ENCODE measurements at regions not wholly inside any gene's neighbourhood (a gene's known extent, or its start where the extent isn't known, plus 50 kb on each side); places are given as distances from the start of the nearest gene placed in this dataset.

DNA sequence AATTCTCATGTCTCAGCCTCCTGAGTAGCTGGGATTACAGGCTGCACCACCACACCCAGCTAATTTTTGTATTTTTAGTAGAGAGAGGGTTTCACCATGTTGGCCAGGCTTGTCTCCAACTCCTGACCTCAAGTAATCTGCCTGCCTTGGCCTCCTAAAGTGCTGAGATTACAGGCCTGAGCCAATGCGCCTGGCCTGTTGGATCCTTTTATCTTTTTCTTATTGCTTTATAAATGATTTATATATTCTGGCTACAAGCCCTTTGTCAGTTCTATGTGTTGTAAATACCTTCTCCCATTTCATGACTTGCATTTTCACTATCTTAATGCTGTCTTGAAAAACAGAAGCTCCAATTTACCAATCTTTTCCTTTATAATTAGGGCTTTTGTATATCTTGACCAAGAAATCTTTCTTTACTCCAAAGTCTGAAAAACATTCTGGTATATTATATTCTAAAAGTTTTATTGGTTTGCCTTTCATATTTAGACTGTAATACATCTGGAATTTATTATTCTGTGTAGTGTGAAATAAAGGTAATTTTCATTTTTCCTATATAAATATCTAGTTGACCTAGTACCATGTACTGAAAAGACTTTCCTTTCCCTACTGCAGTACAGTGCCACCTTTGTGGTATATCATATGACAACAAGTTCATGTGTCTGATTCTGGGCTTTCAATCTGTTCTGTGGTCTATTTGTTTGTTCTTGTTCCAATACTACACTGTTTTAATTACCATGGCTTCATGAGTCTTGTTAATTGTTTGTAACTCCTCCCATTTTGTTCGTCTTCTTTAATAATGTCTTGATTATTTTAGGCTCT lies 52.9 kb upstream of the RNU6-1 start:
- no peak for DNase-seq

DNA sequence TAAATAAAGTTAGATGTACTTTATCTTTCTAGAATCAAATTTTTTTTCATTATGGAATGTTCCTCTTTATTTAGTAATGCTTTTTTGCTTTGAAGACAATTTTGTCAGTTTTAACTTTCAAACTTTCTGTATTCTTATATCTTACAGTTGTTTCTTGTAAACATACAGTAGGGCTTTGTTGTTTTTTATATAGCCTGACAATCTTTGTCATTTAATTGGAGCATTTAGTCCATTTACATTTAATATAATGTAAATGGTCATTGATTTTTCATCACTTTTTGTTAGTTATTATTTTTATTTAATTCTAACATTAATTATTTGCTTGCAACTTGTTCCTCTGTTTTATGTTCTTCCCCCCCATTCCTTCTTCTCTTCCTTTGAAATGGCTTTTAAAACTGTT lies 55.4 kb upstream of the RNU6-1 start:
- DNase-seq: no peak

DNA sequence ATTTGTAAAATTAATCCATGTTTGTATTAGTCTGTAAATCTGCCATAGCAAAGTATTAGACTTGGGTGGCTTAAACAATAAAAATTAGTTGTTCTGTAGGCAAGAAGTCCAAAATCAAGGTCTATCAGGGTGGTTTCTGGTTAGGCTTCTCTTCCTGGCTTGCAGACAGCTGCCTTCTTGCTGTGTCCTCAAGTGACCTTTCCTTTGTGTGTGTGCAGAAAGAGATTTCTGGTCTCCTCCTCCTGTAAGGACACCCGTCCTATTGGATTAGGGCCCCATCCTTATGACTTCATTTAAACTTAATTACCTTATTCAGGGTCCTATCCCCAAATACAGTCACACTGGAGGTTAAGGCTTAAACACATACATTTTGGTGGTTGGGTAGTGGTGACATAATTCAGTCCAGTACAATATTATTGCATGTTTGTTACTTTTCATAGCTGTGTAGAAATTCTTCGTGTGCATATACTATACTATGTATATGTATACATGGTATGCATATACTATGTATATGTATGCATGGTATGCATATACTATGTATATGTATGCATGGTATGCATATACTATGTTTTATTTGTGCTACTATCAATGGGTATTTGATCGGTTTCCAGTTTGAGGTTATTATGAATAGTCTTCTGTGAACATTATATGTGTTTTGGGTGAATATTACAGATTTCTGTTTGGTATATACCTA lies 57.9 kb upstream of the RNU6-1 start:
- no peak for DNase-seq

DNA sequence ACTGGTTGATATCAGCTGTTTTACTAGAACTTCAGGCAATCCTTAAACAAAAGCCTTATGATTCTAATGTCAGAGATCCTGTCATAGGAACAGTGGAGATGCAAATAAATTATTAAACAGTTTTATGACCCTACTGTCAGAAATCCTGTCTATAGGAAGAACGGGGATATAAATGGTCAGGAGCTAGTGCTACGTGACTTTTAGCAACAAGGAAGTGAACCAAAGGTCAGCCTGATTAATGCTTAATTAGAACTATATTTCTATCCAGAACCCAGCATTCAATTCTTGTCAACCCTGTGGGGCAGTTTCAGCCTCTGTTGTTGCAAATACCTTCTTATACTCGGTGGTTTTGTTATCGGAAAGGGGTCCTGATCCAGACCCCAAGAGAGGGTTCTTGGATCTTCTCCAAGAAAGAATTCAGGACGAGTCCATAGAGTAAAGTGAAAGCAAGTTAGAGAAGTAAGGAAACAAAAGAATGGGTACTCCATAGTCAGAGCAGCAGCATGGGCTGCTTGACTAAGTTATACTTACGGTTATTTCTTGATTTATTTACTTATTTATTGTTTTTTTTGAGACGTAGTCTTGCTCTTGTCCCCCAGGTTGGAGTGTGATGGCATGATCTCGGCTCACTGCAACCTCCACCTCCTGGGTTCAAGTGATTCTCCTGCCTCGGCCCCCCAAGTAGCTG lies 59.9 kb upstream of the RNU6-1 start:
- no peak for DNase-seq

DNA sequence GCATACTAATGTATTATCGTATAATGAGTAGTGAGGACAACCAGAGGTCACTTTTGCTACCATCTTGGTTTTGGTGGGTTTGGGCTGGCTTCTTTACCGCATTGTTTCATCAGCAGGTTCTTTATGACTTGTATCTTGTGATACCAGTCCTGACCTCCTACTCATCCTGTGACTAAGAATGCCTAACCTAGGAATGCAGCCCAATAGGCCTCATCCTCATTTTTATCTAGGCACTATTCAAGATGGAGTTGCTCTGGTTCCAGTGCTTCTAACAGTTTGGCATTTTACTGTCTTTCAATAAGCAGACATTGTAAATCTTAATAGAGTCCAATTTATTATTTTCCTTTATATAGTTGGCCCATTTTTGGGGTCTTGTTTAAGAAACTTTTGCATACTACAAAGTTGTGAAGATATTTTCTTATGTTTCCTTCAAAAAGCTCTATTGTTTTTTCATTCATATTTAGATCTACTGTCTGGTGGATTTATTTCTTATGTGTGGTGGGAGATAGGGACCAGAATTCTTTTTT lies 60.8 kb upstream of the RNU6-1 start:
- DNase-seq: no peak

DNA sequence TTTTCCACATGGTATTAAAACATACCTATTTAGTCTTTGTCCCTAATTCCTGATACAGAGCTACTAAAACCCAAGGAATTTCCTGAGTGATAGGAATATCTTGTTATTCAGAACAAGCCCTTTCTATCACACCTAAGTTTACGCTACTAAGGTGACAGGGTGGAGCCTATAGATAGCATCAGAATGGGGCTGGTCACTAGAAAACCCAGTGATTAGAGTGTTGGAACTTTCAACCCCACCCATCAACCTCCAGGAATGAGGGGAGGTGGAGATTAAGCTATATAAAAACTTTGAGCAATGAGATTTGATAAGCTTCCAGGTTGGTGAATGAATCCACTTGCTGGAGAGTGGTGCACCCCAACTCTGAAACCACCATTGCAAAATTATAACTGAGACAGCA lies 62.1 kb upstream of the RNU6-1 start:
- DNase-seq: no peak

DNA sequence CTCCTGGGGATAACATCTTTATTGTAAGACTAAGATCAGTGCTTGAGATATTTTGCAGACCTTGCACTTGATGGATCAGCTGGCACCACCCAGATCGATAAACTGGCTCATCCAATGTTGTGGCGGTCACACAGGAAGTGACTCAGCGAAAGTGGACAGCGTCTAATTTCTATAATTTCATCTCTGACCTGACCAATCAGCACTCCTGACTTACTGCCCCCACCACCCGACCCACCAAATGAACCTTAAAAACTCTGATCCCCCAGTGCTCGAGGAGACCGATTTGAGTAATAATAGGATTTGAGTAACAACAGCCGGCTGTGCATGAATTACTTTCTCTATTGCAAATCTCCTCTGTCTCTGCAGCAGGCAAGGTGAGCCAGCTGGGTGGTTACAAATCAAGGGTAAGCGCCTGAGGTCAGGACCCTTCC lies 62.7 kb upstream of the RNU6-1 start:
- DNase-seq: no peak

DNA sequence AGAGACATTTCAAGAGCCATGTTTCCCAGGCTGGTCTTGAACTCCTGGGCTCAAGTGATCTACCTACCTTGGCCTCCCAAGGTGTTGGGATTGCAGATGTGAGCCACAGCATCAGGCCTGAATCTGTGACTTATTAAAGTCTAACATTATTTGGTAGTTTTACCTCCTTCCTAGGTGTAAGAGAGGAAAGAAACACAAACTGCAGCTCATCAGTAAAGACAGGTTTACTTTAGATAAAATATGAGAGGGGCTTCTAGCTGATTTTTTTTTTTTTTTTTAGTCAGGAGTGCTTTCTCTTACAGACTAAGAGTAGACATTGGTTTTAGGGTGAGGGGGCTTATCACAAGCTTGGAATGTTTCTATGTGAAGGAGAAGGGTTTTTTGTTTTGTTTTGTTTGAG lies 63.9 kb upstream of the RNU6-1 start:
- DNase-seq: no peak

DNA sequence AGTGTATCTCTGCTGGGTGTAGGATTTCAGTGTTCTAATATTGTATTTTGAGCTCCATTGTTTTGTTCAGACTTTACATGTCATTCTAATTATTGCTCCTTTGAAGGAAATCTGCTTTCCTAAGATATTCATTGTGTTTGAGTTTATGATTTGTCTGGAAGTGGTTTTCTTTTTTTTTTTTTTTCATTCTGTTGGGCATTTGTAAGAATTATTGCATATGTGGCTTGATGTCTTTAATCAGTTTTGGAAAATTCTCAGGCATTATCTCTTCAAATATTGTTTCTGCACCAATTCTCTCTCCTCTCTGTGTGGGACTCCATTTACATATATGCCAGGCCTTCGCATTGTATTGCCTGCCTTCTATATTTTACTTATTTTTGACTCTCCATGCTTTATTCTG lies 65.8 kb upstream of the RNU6-1 start:
- DNase-seq: no peak

DNA sequence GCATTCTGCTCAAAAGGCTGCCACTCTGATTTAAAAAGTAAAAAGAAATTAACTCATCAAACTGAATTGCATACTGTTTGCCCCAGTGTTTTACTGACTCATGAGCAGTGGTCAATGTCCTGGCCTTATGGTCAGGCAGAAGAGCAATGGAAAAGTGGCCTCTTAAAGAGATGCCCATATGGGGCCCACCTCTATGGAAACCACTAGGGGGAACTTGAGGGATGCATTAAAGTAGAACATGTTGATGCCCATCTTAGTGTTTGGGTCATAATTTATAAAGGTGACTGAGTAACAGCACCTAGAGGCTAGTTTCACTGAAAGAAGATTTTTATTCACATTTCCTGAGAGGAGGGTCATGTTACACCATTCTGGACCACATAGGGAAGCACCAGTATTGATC lies 66.5 kb upstream of the RNU6-1 start:
- DNase-seq: peak; percentile 4

DNA sequence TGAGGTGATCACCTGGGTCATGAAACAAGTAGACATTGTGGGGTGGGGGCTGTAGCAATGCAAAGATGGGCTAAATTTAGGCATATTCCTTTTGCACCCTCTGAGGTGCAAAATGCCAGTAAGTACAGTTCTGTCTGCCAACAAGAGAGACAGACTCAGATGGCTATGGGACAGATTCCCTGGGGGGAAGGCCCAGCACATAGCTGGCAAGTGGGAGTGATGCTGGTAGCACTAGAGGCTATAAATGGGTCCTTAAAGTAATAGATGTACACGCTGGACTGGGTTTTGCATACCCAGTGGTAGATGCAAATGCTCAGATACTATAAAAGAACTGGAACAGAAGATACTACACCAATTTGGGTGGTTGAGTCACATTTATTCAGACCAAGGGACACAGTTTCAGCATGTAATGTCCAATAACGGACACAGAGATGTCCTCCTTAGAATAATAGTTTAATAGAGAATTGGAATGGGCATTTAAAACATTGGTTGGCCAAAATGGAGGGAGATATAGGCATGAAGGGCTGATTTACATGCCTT lies 67.4 kb upstream of the RNU6-1 start:
- DNase-seq: no peak

DNA sequence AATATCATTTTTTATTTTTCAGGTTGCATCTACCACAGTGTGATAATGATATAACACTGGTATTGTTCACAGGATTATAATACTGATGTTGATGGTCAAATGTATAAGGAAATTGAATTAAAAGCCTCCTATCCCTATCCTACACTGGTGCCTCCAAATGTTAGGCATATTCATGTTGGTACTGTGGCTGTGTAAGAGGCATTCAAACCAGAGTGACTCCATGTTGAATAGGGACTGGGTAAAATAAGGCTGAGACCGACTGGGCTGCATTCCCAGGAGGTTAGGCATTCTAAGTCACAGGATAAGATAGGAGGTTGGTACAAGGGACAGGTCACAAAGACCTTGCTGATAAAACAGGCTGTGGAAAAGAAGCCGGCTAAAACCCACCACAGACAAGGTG lies 68.9 kb upstream of the RNU6-1 start:
- no peak for DNase-seq

DNA sequence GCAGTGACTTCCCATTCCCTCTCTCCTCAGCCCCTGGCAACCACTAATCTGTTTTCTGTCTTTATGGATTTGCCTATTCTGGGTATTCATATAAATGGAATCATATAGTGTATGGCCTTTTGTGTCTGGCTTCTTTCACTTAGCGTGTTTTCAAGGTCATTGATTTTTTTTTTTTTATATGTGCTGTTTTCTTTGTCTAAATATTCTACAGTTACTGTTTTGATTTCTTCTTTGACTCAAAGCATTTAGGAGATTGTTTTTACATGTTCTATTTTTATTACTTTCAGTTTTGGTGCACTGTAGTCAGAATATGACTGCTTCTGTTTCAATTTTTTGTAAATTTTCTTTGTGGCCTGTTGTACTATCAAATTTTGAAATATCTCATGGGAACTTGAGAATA lies 71.9 kb upstream of the RNU6-1 start:
- no peak for DNase-seq

DNA sequence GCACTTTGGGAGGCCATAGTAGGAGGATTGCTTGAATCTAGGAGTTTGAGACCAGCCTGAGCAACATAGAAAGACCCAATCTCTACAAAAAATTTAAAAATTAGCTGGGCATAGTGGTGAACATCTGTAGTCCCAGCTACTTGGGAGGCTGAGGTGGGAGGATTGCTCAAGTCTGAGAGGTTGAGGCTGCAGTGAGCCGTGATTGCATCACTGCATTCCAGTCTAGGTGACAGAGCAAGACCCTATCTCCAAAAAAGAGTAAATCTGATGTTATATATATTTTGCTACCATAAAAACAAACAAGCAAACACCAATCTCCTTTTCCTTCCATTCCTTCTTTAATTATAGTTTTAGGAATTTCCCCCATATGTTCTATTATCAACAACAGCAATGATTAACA lies 74.2 kb upstream of the RNU6-1 start:
- no peak for DNase-seq

DNA sequence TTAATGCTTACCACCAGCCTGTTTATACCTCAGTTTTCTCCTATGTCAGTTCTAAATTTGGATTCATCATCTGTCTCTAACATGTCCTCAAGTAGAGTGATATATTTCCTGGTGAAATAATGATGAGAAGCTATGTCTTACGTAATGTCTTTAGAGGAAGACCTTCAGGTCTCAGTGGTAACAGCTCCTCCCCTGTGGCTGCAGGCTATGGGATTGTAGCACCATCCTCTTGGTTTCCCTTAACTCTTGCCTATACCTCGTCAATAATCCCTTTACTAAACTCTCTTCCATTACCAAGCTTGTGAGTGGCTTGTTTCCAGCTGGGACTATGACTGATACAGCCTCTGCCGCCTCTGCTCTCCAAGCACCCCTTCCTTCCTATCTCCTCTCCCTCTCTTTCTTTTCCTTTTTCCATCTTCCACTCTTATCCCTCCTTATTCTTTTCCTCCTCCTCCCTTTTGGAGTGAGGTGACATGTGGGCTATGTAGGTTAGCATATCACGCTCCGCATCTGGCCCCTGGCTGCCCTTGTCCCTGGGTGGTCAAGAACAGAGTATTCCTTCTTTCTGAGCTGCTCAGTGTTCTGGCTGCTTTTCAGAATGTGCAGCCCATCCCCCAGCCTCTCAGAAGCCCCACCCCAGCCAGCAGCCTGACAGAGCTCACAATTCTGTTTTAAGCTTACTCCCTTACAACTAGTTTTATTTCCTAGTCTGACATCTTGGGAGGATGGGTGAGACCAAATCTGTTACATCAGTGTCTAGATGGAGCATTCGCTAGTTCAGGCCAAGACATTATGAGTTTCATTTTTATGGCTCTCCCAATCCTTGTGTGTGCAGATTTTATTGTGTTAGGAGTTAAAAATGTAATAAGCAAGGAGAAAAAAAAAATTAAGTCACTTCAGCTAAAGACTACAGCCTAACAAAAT lies 75.0 kb upstream of the RNU6-1 start:
- DNase-seq: no peak

DNA sequence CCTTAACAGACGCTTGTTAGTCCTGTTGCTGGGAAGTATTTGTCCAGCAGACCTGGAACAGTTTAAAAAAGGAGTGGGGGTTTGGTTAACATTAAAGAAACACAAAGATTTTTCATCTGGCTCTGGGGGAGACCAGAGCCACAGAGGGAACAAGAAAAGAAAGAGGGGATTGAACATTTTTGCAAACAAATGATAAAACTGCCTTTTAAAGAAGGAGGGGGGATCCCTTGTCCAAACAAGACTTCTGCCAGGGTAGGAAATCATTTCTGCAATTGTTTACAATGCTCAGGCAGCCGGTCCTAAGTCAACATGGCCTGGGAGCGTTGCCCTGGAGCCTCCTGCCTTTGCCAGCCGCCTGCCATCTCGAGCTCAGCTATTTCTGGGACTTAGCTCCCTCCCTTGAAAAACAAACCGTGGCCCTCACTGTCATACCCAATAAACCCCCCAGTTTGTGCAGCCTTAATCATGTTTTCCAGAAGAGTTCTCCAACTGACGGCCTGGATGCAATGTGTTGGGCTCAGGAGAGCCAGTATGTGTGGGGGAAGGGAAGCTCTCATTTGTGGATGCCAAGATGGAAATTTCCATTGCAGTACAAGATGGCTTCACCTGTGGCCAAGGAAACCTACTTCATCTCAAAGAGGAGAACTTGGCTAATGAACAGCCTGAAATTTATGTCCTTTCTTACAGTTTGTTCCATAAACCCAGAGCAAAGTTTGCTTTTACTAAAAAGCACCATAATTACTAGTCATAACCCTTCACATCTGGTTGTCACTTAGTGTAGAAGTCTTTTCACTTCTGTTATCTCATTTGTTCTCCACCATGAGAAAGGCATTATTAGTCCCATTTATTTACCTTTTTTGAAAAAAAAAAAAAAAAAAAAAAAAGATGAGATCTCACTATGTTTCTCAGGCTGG lies 75.9 kb upstream of the RNU6-1 start:
- no peak for DNase-seq

DNA sequence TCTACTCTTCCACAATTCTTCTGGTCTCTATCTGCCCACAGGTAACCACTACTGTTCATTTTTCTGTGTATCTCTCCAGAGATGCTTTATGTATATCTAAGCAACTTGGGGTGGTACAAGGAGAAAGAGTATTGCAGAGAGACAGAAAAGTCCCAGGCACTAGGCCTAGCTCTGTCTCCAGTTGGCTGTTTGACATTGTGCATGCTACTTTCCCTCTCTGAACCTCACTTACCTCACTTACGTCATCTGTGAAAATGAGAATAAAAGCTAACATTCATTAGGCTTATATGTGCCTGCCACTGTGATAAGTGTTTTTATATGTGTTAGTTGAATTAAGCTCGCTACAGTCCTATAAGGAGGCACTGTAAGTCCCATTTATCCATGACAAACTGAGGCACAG lies 76.7 kb upstream of the RNU6-1 start:
- DNase-seq: no peak

DNA sequence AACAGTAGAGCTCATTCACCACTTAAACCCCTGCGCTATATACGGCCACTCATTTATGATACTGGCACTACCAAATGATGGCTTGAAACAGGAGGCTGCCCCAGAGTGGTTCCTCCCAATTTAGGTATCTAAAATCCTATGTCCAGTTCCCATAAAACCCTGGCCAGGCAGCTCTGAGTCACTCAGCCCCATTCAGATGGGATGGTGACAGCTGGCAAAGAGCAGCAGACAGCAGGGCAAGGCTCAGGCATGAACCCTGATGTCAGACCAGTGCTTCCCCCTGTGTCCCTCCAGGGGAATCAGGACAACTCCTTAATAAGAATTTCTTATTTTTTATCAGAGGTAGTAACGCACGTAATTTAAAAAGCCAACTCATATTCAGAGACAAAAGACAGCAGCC lies 77.2 kb upstream of the RNU6-1 start:
- DNase-seq: no peak

DNA sequence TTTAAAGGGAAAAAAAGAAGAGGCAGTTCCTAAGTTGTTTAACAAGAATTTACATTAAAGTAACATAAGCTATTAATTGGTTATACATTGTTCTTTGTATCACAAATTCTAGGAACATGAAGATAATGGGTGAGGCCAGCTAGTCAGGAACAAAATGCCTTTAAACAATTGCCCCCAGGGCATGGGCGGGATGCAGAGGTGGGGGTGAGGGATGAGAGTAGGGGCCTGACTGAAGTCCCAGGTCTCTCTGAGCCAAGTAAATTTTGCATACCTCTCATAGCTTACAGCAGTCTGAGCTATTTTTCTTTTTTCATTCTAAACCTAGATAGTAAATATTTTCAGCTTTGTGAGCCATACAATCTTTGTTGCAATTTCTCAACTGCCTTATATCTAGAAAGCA lies 77.8 kb upstream of the RNU6-1 start:
- no peak for DNase-seq

DNA sequence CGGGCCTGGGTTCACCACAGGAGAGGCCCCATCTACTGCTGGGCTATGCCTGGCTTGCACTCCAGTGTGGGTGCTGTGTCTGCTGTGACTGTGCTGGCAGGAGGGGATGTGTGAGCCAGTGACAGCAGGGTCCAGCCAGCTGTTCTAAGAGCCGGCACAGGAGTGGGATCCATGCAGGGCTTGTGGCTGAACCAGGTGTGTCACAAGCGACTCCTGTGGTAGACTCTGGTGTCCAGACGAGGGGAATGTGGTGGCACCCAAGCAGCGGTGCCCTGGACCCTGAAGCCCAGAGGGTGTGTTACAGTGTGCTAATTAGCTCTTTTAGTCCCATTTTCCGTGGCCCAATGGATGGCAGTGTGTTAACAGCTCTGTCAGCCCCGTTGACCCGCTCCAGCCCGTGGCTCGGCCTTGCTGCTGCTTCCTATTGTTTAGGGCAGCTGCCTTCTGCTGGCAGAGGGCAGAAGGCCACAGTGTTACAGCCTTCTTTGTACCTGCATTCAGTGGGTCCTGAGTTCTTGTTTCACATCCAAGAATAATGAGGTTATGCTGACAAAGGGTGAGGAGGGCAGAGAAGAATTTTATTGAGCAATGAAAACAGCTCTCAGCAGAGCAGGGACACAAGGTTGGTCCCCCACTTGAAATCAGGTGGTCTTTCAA lies 78.5 kb upstream of the RNU6-1 start:
- no peak for DNase-seq
